UCSD-AML1 (cell line): ENCODE measurements at regions not wholly inside any gene's neighbourhood (a gene's known extent, or its start where the extent isn't known, plus 50 kb on each side); places are given as distances from the start of the nearest gene placed in this dataset.
A peak's percentile ranks its signal among the peaks of the same experiment; 100 is the strongest.

Experiments
- DNase-seq: peaks from one replicate; lab custom pipeline; 2025; ENCODE audit not compliant: unreplicated experiment; lab: John Stamatoyannopoulos, UW

- no peak for DNase-seq
These were observed 115.9 kb downstream of the OMA1 start for GRCh38 chr1:58430421-58431275.

- no peak for DNase-seq
These were observed 119.6 kb downstream of the OMA1 start for GRCh38 chr1:58426918-58427317.

- no peak for DNase-seq
These were observed 124.1 kb downstream of the OMA1 start for GRCh38 chr1:58422436-58422835.

GRCh38 chr1:58418283-58419228 is 128.0 kb downstream of the OMA1 start:
- no peak for DNase-seq

- no peak for DNase-seq
These were observed 134.4 kb downstream of the OMA1 start for GRCh38 chr1:58412071-58412580.

- DNase-seq = no peak
These were observed 136.6 kb downstream of the OMA1 start for GRCh38 chr1:58409890-58410289.

- no peak for DNase-seq
These were observed 137.2 kb downstream of the OMA1 start for GRCh38 chr1:58409336-58409735.

GRCh38 chr1:58406301-58407071 is 140.0 kb downstream of the OMA1 start:
- no peak for DNase-seq

GRCh38 chr1:58405660-58406059 is 140.9 kb downstream of the OMA1 start:
- no peak for DNase-seq

- DNase-seq = no peak
These were observed 142.6 kb downstream of the OMA1 start for GRCh38 chr1:58403894-58404293.

- no peak for DNase-seq
These were observed 144.1 kb downstream of the OMA1 start for GRCh38 chr1:58402444-58402843.

GRCh38 chr1:58401991-58402390 is 144.5 kb downstream of the OMA1 start:
- DNase-seq = no peak

GRCh38 chr1:58399176-58399575 is 147.3 kb downstream of the OMA1 start:
- no peak for DNase-seq

- no peak for DNase-seq
These were observed 147.8 kb downstream of the OMA1 start for GRCh38 chr1:58398714-58399113.

- DNase-seq = no peak
These were observed 149.2 kb downstream of the OMA1 start for GRCh38 chr1:58397187-58397820.

GRCh38 chr1:58396150-58396549 is 150.4 kb downstream of the OMA1 start:
- no peak for DNase-seq

GRCh38 chr1:58395355-58395754 is 151.2 kb downstream of the OMA1 start:
- no peak for DNase-seq

- DNase-seq = no peak
These were observed 154.4 kb downstream of the OMA1 start for GRCh38 chr1:58392083-58392482.

GRCh38 chr1:58391514-58391913 is 155.0 kb downstream of the OMA1 start:
- DNase-seq = no peak

- peak; percentile 53 for DNase-seq
These were observed 155.5 kb downstream of the OMA1 start for GRCh38 chr1:58391056-58391455.
